ENCODE measurements at regions not wholly inside any gene's neighbourhood (a gene's known extent, or its start where the extent isn't known, plus 50 kb on each side); places are given as distances from the start of the nearest gene placed in this dataset.

- H3K36me3 ChIP-seq (ENCODE audit: control insufficient read depth in 1 of 2, insufficient read depth in 2 of 2, low read length in 2 of 2): no peaks in the 10 kb centered on the region
- H3K27ac ChIP-seq (ENCODE audit: low read depth, low read length): no peak overlapping the region
- H3K9ac ChIP-seq (ENCODE audit: low read depth in 1 of 2, low read length in 2 of 2): no peak overlapping the region
- H3K4me1 ChIP-seq (ENCODE audit: control insufficient read depth in 1 of 2, insufficient read depth in 2 of 2, low read length in 2 of 2): no peaks in the 10 kb centered on the region
- no peaks in the 10 kb centered on the region for H3K9me3 ChIP-seq (ENCODE audit: control insufficient read depth in 1 of 2, low read length in 2 of 2)
- no peaks in the 10 kb centered on the region for H3K27me3 ChIP-seq (ENCODE audit: control insufficient read depth in 1 of 2, insufficient read depth in 2 of 2, low read length in 2 of 2)
- no peak overlapping the region for H3K4me3 ChIP-seq (ENCODE audit: low read depth in 1 of 2, low read length in 2 of 2)
These were observed 336.5 kb downstream of the CRPPA start for GRCh38 chr7:16084875-16085274.

- Histone ChIP-seq H3K27ac (ENCODE audit: low read depth, low read length) (no peak overlapping the region), H3K27me3 (ENCODE audit: control insufficient read depth in 1 of 2, insufficient read depth in 2 of 2, low read length in 2 of 2) (no peaks in the 10 kb centered on the region), H3K9me3 (ENCODE audit: control insufficient read depth in 1 of 2, low read length in 2 of 2) (no peaks in the 10 kb centered on the region), H3K4me3 (ENCODE audit: low read depth in 1 of 2, low read length in 2 of 2) (no peak overlapping the region), H3K9ac (ENCODE audit: low read depth in 1 of 2, low read length in 2 of 2) (no peak overlapping the region), H3K36me3 (ENCODE audit: control insufficient read depth in 1 of 2, insufficient read depth in 2 of 2, low read length in 2 of 2) (no peaks in the 10 kb centered on the region), H3K4me1 (ENCODE audit: control insufficient read depth in 1 of 2, insufficient read depth in 2 of 2, low read length in 2 of 2) (no peaks in the 10 kb centered on the region)
These were observed 337.0 kb downstream of the CRPPA start for GRCh38 chr7:16084370-16084769.

- Histone ChIP-seq H3K4me3 (ENCODE audit: low read depth in 1 of 2, low read length in 2 of 2) (no peak overlapping the region), H3K9me3 (ENCODE audit: control insufficient read depth in 1 of 2, low read length in 2 of 2) (no peaks in the 10 kb centered on the region), H3K4me1 (ENCODE audit: control insufficient read depth in 1 of 2, insufficient read depth in 2 of 2, low read length in 2 of 2) (no peaks in the 10 kb centered on the region), H3K27me3 (ENCODE audit: control insufficient read depth in 1 of 2, insufficient read depth in 2 of 2, low read length in 2 of 2) (no peaks in the 10 kb centered on the region), H3K9ac (ENCODE audit: low read depth in 1 of 2, low read length in 2 of 2) (no peak overlapping the region), H3K27ac (ENCODE audit: low read depth, low read length) (no peak overlapping the region), H3K36me3 (ENCODE audit: control insufficient read depth in 1 of 2, insufficient read depth in 2 of 2, low read length in 2 of 2) (no peaks in the 10 kb centered on the region)
These were observed 337.4 kb downstream of the CRPPA start for GRCh38 chr7:16083931-16084330.

GRCh38 chr7:16080131-16080530, 341.2 kb downstream of the CRPPA start:
- no peaks in the 10 kb centered on the region for H3K36me3 ChIP-seq (ENCODE audit: control insufficient read depth in 1 of 2, insufficient read depth in 2 of 2, low read length in 2 of 2)
- H3K4me1 ChIP-seq (ENCODE audit: control insufficient read depth in 1 of 2, insufficient read depth in 2 of 2, low read length in 2 of 2): no peaks in the 10 kb centered on the region
- H3K4me3 ChIP-seq (ENCODE audit: low read depth in 1 of 2, low read length in 2 of 2): no peak overlapping the region
- no peak overlapping the region for H3K27ac ChIP-seq (ENCODE audit: low read depth, low read length)
- H3K9ac ChIP-seq (ENCODE audit: low read depth in 1 of 2, low read length in 2 of 2): no peak overlapping the region
- no peaks in the 10 kb centered on the region for H3K9me3 ChIP-seq (ENCODE audit: control insufficient read depth in 1 of 2, low read length in 2 of 2)
- no peaks in the 10 kb centered on the region for H3K27me3 ChIP-seq (ENCODE audit: control insufficient read depth in 1 of 2, insufficient read depth in 2 of 2, low read length in 2 of 2)

GRCh38 chr7:16079723-16080122, 341.6 kb downstream of the CRPPA start:
- H3K4me3 ChIP-seq (ENCODE audit: low read depth in 1 of 2, low read length in 2 of 2): no peak overlapping the region
- no peak overlapping the region for H3K27ac ChIP-seq (ENCODE audit: low read depth, low read length)
- no peaks in the 10 kb centered on the region for H3K27me3 ChIP-seq (ENCODE audit: control insufficient read depth in 1 of 2, insufficient read depth in 2 of 2, low read length in 2 of 2)
- H3K9me3 ChIP-seq (ENCODE audit: control insufficient read depth in 1 of 2, low read length in 2 of 2): no peaks in the 10 kb centered on the region
- H3K36me3 ChIP-seq (ENCODE audit: control insufficient read depth in 1 of 2, insufficient read depth in 2 of 2, low read length in 2 of 2): no peaks in the 10 kb centered on the region
- H3K4me1 ChIP-seq (ENCODE audit: control insufficient read depth in 1 of 2, insufficient read depth in 2 of 2, low read length in 2 of 2): no peaks in the 10 kb centered on the region
- no peak overlapping the region for H3K9ac ChIP-seq (ENCODE audit: low read depth in 1 of 2, low read length in 2 of 2)

- Histone ChIP-seq H3K9me3 (ENCODE audit: control insufficient read depth in 1 of 2, low read length in 2 of 2) (no peaks in the 10 kb centered on the region), H3K4me3 (ENCODE audit: low read depth in 1 of 2, low read length in 2 of 2) (no peak overlapping the region), H3K4me1 (ENCODE audit: control insufficient read depth in 1 of 2, insufficient read depth in 2 of 2, low read length in 2 of 2) (no peaks in the 10 kb centered on the region), H3K27me3 (ENCODE audit: control insufficient read depth in 1 of 2, insufficient read depth in 2 of 2, low read length in 2 of 2) (no peaks in the 10 kb centered on the region), H3K27ac (ENCODE audit: low read depth, low read length) (no peak overlapping the region), H3K9ac (ENCODE audit: low read depth in 1 of 2, low read length in 2 of 2) (no peak overlapping the region), H3K36me3 (ENCODE audit: control insufficient read depth in 1 of 2, insufficient read depth in 2 of 2, low read length in 2 of 2) (no peaks in the 10 kb centered on the region)
These were observed 343.0 kb downstream of the CRPPA start for GRCh38 chr7:16078076-16078952.

- H3K4me3 ChIP-seq (ENCODE audit: low read depth in 1 of 2, low read length in 2 of 2): no peak overlapping the region
- no peaks in the 10 kb centered on the region for H3K36me3 ChIP-seq (ENCODE audit: control insufficient read depth in 1 of 2, insufficient read depth in 2 of 2, low read length in 2 of 2)
- H3K27me3 ChIP-seq (ENCODE audit: control insufficient read depth in 1 of 2, insufficient read depth in 2 of 2, low read length in 2 of 2): no peaks in the 10 kb centered on the region
- no peaks in the 10 kb centered on the region for H3K4me1 ChIP-seq (ENCODE audit: control insufficient read depth in 1 of 2, insufficient read depth in 2 of 2, low read length in 2 of 2)
- H3K9ac ChIP-seq (ENCODE audit: low read depth in 1 of 2, low read length in 2 of 2): no peak overlapping the region
- no peaks in the 10 kb centered on the region for H3K9me3 ChIP-seq (ENCODE audit: control insufficient read depth in 1 of 2, low read length in 2 of 2)
- no peak overlapping the region for H3K27ac ChIP-seq (ENCODE audit: low read depth, low read length)
These were observed 350.0 kb downstream of the CRPPA start for GRCh38 chr7:16071246-16071857.

- Histone ChIP-seq H3K4me3 (ENCODE audit: low read depth in 1 of 2, low read length in 2 of 2) (no peak overlapping the region), H3K27ac (ENCODE audit: low read depth, low read length) (no peak overlapping the region), H3K9me3 (ENCODE audit: control insufficient read depth in 1 of 2, low read length in 2 of 2) (no peaks in the 10 kb centered on the region), H3K36me3 (ENCODE audit: control insufficient read depth in 1 of 2, insufficient read depth in 2 of 2, low read length in 2 of 2) (no peaks in the 10 kb centered on the region), H3K9ac (ENCODE audit: low read depth in 1 of 2, low read length in 2 of 2) (no peak overlapping the region), H3K4me1 (ENCODE audit: control insufficient read depth in 1 of 2, insufficient read depth in 2 of 2, low read length in 2 of 2) (no peaks in the 10 kb centered on the region), H3K27me3 (ENCODE audit: control insufficient read depth in 1 of 2, insufficient read depth in 2 of 2, low read length in 2 of 2) (no peaks in the 10 kb centered on the region)
These were observed 350.5 kb downstream of the CRPPA start for GRCh38 chr7:16070806-16071205.

- H3K36me3 ChIP-seq (ENCODE audit: control insufficient read depth in 1 of 2, insufficient read depth in 2 of 2, low read length in 2 of 2): no peaks in the 10 kb centered on the region
- H3K9ac ChIP-seq (ENCODE audit: low read depth in 1 of 2, low read length in 2 of 2): no peak overlapping the region
- no peaks in the 10 kb centered on the region for H3K27me3 ChIP-seq (ENCODE audit: control insufficient read depth in 1 of 2, insufficient read depth in 2 of 2, low read length in 2 of 2)
- H3K9me3 ChIP-seq (ENCODE audit: control insufficient read depth in 1 of 2, low read length in 2 of 2): no peaks in the 10 kb centered on the region
- H3K4me1 ChIP-seq (ENCODE audit: control insufficient read depth in 1 of 2, insufficient read depth in 2 of 2, low read length in 2 of 2): no peaks in the 10 kb centered on the region
- H3K4me3 ChIP-seq (ENCODE audit: low read depth in 1 of 2, low read length in 2 of 2): no peak overlapping the region
- no peak overlapping the region for H3K27ac ChIP-seq (ENCODE audit: low read depth, low read length)
These were observed 351.3 kb downstream of the CRPPA start for GRCh38 chr7:16069998-16070397.

GRCh38 chr7:16068183-16068582, 353.2 kb downstream of the CRPPA start:
- Histone ChIP-seq H3K4me3 (ENCODE audit: low read depth in 1 of 2, low read length in 2 of 2) (no peak overlapping the region), H3K27me3 (ENCODE audit: control insufficient read depth in 1 of 2, insufficient read depth in 2 of 2, low read length in 2 of 2) (no peaks in the 10 kb centered on the region), H3K4me1 (ENCODE audit: control insufficient read depth in 1 of 2, insufficient read depth in 2 of 2, low read length in 2 of 2) (no peaks in the 10 kb centered on the region), H3K9me3 (ENCODE audit: control insufficient read depth in 1 of 2, low read length in 2 of 2) (no peaks in the 10 kb centered on the region), H3K27ac (ENCODE audit: low read depth, low read length) (no peak overlapping the region), H3K36me3 (ENCODE audit: control insufficient read depth in 1 of 2, insufficient read depth in 2 of 2, low read length in 2 of 2) (no peaks in the 10 kb centered on the region), H3K9ac (ENCODE audit: low read depth in 1 of 2, low read length in 2 of 2) (no peak overlapping the region)

Measured in duodenal mucosa (tissue), 2 donors.